ENCODE measurements at regions not wholly inside any gene's neighbourhood (a gene's known extent, or its start where the extent isn't known, plus 50 kb on each side); places are given as distances from the start of the nearest gene placed in this dataset.

DNA sequence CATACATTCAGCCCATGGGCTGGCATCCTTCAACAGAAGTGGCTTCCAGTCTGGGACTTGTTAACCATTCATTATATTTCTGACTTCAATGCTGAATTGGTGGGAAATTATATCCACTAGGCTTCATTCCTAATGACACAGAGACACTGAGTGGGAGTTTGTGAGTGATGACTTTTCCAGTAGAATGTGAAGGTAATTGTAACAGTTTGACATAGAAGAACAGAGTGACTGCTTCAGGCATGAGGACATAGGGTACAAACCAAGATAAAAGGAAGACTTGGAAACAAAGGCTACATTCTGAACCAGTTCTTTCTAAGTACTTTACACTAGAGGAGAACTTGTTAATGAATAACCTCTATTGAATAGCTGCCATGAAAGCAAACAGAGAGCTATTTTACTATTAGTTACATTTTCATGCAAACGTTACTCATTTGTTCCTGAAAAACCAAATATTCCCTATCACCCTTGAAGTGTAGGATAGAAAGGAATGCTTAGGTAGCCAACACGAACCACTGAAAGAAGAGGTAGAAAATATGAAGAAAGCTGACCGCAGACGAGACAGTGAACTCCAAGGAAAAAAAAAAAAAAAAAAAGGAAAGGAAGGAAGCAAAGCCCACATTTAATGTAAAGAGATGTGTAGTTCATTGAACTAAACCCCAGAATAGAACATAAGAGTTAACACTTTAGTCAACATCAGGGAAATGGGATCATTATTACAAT, 237.0 kb upstream of the SEMA3C start (continued):
- TF ChIP-seq, protein P1, sequence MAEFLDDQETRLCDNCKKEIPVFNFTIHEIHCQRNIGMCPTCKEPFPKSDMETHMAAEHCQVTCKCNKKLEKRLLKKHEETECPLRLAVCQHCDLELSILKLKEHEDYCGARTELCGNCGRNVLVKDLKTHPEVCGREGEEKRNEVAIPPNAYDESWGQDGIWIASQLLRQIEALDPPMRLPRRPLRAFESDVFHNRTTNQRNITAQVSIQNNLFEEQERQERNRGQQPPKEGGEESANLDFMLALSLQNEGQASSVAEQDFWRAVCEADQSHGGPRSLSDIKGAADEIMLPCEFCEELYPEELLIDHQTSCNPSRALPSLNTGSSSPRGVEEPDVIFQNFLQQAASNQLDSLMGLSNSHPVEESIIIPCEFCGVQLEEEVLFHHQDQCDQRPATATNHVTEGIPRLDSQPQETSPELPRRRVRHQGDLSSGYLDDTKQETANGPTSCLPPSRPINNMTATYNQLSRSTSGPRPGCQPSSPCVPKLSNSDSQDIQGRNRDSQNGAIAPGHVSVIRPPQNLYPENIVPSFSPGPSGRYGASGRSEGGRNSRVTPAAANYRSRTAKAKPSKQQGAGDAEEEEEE (CRISPR knock-in tag; IDR thresholded peaks at IDR 0.05; ENCODE audit: borderline replicate concordance), result no peak
- no peak for TF ChIP-seq ZBTB42 (CRISPR knock-in tag; IDR thresholded peaks at IDR 0.05)
- no peak for TF ChIP-seq ZNF782 (CRISPR knock-in tag; IDR thresholded peaks at IDR 0.05; ENCODE audit: borderline replicate concordance)
- TF ChIP-seq, protein P2, sequence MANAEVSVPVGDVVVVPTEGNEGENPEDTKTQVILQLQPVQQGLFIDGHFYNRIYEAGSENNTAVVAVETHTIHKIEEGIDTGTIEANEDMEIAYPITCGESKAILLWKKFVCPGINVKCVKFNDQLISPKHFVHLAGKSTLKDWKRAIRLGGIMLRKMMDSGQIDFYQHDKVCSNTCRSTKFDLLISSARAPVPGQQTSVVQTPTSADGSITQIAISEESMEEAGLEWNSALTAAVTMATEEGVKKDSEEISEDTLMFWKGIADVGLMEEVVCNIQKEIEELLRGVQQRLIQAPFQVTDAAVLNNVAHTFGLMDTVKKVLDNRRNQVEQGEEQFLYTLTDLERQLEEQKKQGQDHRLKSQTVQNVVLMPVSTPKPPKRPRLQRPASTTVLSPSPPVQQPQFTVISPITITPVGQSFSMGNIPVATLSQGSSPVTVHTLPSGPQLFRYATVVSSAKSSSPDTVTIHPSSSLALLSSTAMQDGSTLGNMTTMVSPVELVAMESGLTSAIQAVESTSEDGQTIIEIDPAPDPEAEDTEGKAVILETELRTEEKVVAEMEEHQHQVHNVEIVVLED (CRISPR knock-in tag; IDR thresholded peaks at IDR 0.05; ENCODE audit: borderline replicate concordance), result no peak
- peak; percentile 45; the same call in 1 of the 2 replicates for TF ChIP-seq ZNF614 (CRISPR knock-in tag; IDR thresholded peaks at IDR 0.05; ENCODE audit: borderline replicate concordance)
- no peak for TF ChIP-seq ZNF101 (CRISPR knock-in tag; IDR thresholded peaks at IDR 0.05; ENCODE audit: borderline replicate concordance, low read depth)
- no peak for TF ChIP-seq RFX5 (IDR thresholded peaks at IDR 0.05; ENCODE audit: low read depth, low read length)
- TF ChIP-seq TBP (CRISPR knock-in tag; IDR thresholded peaks at IDR 0.05), result no peak
- TF ChIP-seq ZNF7 (CRISPR knock-in tag; IDR thresholded peaks at IDR 0.05), result no peak
- TF ChIP-seq, protein P3, sequence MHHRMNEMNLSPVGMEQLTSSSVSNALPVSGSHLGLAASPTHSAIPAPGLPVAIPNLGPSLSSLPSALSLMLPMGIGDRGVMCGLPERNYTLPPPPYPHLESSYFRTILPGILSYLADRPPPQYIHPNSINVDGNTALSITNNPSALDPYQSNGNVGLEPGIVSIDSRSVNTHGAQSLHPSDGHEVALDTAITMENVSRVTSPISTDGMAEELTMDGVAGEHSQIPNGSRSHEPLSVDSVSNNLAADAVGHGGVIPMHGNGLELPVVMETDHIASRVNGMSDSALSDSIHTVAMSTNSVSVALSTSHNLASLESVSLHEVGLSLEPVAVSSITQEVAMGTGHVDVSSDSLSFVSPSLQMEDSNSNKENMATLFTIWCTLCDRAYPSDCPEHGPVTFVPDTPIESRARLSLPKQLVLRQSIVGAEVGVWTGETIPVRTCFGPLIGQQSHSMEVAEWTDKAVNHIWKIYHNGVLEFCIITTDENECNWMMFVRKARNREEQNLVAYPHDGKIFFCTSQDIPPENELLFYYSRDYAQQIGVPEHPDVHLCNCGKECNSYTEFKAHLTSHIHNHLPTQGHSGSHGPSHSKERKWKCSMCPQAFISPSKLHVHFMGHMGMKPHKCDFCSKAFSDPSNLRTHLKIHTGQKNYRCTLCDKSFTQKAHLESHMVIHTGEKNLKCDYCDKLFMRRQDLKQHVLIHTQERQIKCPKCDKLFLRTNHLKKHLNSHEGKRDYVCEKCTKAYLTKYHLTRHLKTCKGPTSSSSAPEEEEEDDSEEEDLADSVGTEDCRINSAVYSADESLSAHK (CRISPR knock-in tag; IDR thresholded peaks at IDR 0.05; ENCODE audit: borderline replicate concordance), result no peak
- TF ChIP-seq, protein P4, sequence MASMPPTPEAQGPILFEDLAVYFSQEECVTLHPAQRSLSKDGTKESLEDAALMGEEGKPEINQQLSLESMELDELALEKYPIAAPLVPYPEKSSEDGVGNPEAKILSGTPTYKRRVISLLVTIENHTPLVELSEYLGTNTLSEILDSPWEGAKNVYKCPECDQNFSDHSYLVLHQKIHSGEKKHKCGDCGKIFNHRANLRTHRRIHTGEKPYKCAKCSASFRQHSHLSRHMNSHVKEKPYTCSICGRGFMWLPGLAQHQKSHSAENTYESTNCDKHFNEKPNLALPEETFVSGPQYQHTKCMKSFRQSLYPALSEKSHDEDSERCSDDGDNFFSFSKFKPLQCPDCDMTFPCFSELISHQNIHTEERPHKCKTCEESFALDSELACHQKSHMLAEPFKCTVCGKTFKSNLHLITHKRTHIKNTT (CRISPR knock-in tag; IDR thresholded peaks at IDR 0.05), result no peak
- no peak for TF ChIP-seq HMG20B (CRISPR knock-in tag; conservative IDR thresholded peaks at IDR 0.05)
- peak; percentile 74; the same call in 1 of the 2 replicates for TF ChIP-seq ONECUT2 (CRISPR knock-in tag; IDR thresholded peaks at IDR 0.05)
- TF ChIP-seq STAT5B (CRISPR knock-in tag; IDR thresholded peaks at IDR 0.05), result no peak
- TF ChIP-seq RFX1 (IDR thresholded peaks at IDR 0.05), result no peak
- TF ChIP-seq, protein P5, sequence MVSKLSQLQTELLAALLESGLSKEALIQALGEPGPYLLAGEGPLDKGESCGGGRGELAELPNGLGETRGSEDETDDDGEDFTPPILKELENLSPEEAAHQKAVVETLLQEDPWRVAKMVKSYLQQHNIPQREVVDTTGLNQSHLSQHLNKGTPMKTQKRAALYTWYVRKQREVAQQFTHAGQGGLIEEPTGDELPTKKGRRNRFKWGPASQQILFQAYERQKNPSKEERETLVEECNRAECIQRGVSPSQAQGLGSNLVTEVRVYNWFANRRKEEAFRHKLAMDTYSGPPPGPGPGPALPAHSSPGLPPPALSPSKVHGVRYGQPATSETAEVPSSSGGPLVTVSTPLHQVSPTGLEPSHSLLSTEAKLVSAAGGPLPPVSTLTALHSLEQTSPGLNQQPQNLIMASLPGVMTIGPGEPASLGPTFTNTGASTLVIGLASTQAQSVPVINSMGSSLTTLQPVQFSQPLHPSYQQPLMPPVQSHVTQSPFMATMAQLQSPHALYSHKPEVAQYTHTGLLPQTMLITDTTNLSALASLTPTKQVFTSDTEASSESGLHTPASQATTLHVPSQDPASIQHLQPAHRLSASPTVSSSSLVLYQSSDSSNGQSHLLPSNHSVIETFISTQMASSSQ (IDR thresholded peaks at IDR 0.05; ENCODE audit: low read depth), result peak; percentile 98
- TF ChIP-seq, protein P5 (CRISPR knock-in tag; IDR thresholded peaks at IDR 0.05; ENCODE audit: borderline replicate concordance), result peak; percentile 98
- TF ChIP-seq FIP1L1 (IDR thresholded peaks at IDR 0.05; ENCODE audit: borderline replicate concordance, insufficient read depth, low read depth, low read length), result no peak
- TF ChIP-seq HMG20A (CRISPR knock-in tag; IDR thresholded peaks at IDR 0.05; ENCODE audit: borderline replicate concordance), result peak; percentile 94

Measured in HepG2 (cell line).